CD8-positive, alpha-beta memory T cell (primary cell): ENCODE measurements at regions not wholly inside any gene's neighbourhood (a gene's known extent, or its start where the extent isn't known, plus 50 kb on each side); places are given as distances from the start of the nearest gene placed in this dataset.
"Not testable (repeated sequence)": the region's sequence is repeated elsewhere in the genome, so short reads cannot be mapped to it uniquely, and the experiment has no call there.

Experiments used
- CTCF ChIA-PET: fragments of 350-600 bp; sonication (Branson Sonifier 250); formaldehyde crosslinking; loops from one replicate; lab custom pipeline; 2021; ENCODE audit warnings: antibody characterized with exemption; lab: Charles Lee
- POLR2A ChIA-PET: fragments of 350-600 bp; sonication (Branson Sonifier 250); formaldehyde crosslinking; loops from one replicate; lab custom pipeline; 2021; ENCODE audit warnings: antibody characterized with exemption; lab: Charles Lee
- DNase-seq, 5 donors: peaks; one replicate each; pipeline versions ENCODE4 v3.0.0 to v3.0.0-alpha.2; 2020 to 2022; ENCODE audit warnings: mixed read lengths in 1 of 5
- H3K27ac ChIP-seq: one replicate; pipeline ENCODE4 v1.7.0; 2013; ENCODE audit warnings: low read depth, mild to moderate bottlenecking, low read length, moderate library complexity
- H3K27me3 ChIP-seq: 2 replicates; pipeline ENCODE4 v1.7.0; 2013; ENCODE audit warnings: low read length, mild to moderate bottlenecking; ENCODE audit not compliant: insufficient read depth, poor library complexity, severe bottlenecking
- H3K36me3 ChIP-seq: 2 replicates; pipeline ENCODE4 v1.7.0; 2013; ENCODE audit warnings: mild to moderate bottlenecking, low read length, moderate library complexity; ENCODE audit not compliant: insufficient read depth
- H3K4me1 ChIP-seq: 2 replicates; pipeline ENCODE4 v1.7.0; 2013; ENCODE audit warnings: mild to moderate bottlenecking, low read length, moderate library complexity; ENCODE audit not compliant: insufficient read depth
- H3K4me3 ChIP-seq: 2 replicates; pipeline ENCODE4 v1.7.0; 2013; ENCODE audit warnings: mild to moderate bottlenecking, low read length
- H3K9me3 ChIP-seq: 2 replicates; pipeline ENCODE4 v1.7.0; 2013; ENCODE audit warnings: mild to moderate bottlenecking, low read length
- H3K27ac Mint-ChIP-seq, 8 donors: one replicate each; pipeline ENCODE4 v1.8.0; 2020 to 2021; ENCODE audit warnings: mixed read lengths in 8 of 8, mild to moderate bottlenecking in 6 of 8, inconsistent platforms in 3 of 8, moderate library complexity in 3 of 8
- H3K27me3 Mint-ChIP-seq, 2 donors: one replicate each; pipeline ENCODE4 v1.8.0; 2020 to 2021; ENCODE audit warnings: mixed read lengths in 2 of 2, mild to moderate bottlenecking in 1 of 2, moderate library complexity in 1 of 2
- H3K36me3 Mint-ChIP-seq, 3 donors: one replicate each; pipeline ENCODE4 v1.8.0; 2020 to 2021; ENCODE audit warnings: mixed read lengths in 3 of 3, inconsistent platforms in 1 of 3, mild to moderate bottlenecking in 1 of 3
- H3K4me1 Mint-ChIP-seq, 3 donors: one replicate each; pipeline ENCODE4 v1.8.0; 2020 to 2021; ENCODE audit warnings: mixed read lengths in 3 of 3, inconsistent platforms in 1 of 3, mild to moderate bottlenecking in 1 of 3
- H3K4me3 Mint-ChIP-seq, 7 donors: one replicate each; pipeline ENCODE4 v1.8.0; 2020 to 2021; ENCODE audit warnings: mixed read lengths in 7 of 7, mild to moderate bottlenecking in 6 of 7, moderate library complexity in 4 of 7, inconsistent platforms in 2 of 7
- H3K9me3 Mint-ChIP-seq, 5 donors: one replicate each; pipeline ENCODE4 v1.8.0; 2020 to 2022; ENCODE audit warnings: mixed read lengths in 5 of 5, mild to moderate bottlenecking in 3 of 5, moderate library complexity in 2 of 5, inconsistent platforms in 1 of 5

DNA sequence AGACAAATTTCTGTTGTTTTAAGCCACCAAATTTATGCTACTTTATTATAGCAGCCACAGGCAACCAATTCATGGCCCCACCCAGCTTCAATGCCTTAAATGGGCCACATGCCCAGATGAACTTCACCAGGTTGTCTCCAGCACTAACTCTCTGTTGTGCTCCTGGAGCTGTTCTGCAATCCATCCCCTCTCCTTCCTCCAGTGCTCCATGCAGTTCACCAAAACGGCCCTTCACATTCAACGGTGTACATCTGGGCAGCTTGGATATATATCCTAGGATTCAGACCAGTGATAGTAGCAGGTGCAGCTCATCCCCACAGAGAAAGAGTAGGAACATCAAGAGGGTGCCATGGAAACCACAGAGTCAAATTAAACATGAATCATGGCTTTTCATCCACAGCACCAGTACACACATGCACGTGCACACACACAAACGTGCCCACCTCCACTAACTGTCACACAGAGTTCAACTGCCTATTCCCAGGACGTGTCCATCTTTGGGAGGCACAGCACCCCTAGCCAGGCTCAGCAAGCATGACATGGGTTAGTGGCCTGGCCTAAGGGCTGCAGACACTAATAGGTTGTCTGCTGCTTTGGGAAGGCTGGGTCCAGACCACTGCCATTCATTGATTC is 134.5 kb downstream of the MED10 start:
- ChIA-PET CTCF (no interaction called here), POLR2A (no interaction called here)
- no peaks in the 10 kb centered on the region for H3K27me3 ChIP-seq
- no peaks in the 10 kb centered on the region for H3K36me3 ChIP-seq
- no peaks in the 10 kb centered on the region for H3K9me3 ChIP-seq
- no peak overlapping the region for H3K27ac Mint-ChIP-seq
- H3K9me3 Mint-ChIP-seq: peaks cover 0 to 14% (median 6%) of the 10 kb centered on the region in 5 donors
- DNase-seq: no peak
- H3K4me3 ChIP-seq: no peak overlapping the region
- H3K4me1 Mint-ChIP-seq: no peaks in the 10 kb centered on the region
- no peak overlapping the region for H3K27ac ChIP-seq
- no peaks in the 10 kb centered on the region for H3K36me3 Mint-ChIP-seq
- H3K27me3 Mint-ChIP-seq: no peaks in the 10 kb centered on the region
- no peaks in the 10 kb centered on the region for H3K4me1 ChIP-seq
- no peak overlapping the region for H3K4me3 Mint-ChIP-seq

- DNase-seq, H3K9me3 ChIP-seq, H3K27ac ChIP-seq, H3K4me1 ChIP-seq, H3K4me3 Mint-ChIP-seq, H3K36me3 ChIP-seq, H3K36me3 Mint-ChIP-seq, H3K27ac Mint-ChIP-seq, H3K4me1 Mint-ChIP-seq, H3K27me3 ChIP-seq, CTCF ChIA-PET, POLR2A ChIA-PET, H3K4me3 ChIP-seq, H3K27me3 Mint-ChIP-seq: not testable (repeated sequence)
- H3K9me3 Mint-ChIP-seq: peaks cover 2 to 16% (median 7%) of the 10 kb centered on the region in 5 donors
Observed at GRCh38 chr5:6241056-6241455, 137.3 kb downstream of the MED10 start.

DNA sequence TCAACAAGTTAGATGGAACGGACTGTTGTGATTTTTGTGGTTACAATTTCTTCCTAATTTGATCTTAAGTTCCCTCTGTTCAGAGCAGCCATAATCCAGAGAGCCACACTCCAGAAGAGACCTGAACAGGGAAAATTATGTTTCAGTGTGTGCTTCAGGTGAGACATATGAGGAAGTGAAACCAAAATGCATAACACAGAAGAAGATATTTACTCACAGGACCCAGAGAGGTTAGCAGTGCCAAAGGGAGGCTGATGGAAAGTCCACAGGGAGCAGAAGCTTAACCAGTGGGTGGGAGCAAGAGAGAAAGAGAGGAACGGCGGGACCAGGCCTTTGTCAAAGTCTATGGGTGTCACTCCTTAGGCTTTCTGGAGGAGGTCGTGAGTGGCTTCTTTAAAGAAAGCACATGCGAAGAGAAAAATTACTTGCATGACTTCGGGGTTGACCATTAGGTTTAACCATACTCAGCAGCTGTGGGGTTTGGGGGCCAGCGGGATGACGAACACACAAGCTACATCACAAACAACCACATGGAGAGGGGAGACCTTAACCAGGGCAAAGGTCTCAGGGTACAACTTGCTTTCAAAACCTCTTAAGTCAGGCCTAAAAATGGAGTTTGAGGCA is 141.4 kb downstream of the MED10 start:
- peaks cover 2 to 16% (median 7%) of the 10 kb centered on the region in 5 donors for H3K9me3 Mint-ChIP-seq

GRCh38 chr5:6236170-6236793 is 142.1 kb downstream of the MED10 start:
- no peak for DNase-seq
- Mint-ChIP-seq H3K27ac (no peak overlapping the region), H3K4me1 (no peaks in the 10 kb centered on the region), H3K9me3 (peaks cover 2 to 16% (median 7%) of the 10 kb centered on the region in 5 donors), H3K36me3 (no peaks in the 10 kb centered on the region), H3K27me3 (peaks cover 1 to 6% of the 10 kb centered on the region in 2 donors), H3K4me3 (no peak overlapping the region)
- no peaks in the 10 kb centered on the region for H3K4me1 ChIP-seq
- H3K4me3 ChIP-seq: no peak overlapping the region
- H3K36me3 ChIP-seq: no peaks in the 10 kb centered on the region
- CTCF ChIA-PET: no interaction called here
- H3K27me3 ChIP-seq: no peaks in the 10 kb centered on the region
- H3K27ac ChIP-seq: no peak overlapping the region
- POLR2A ChIA-PET: no interaction called here
- no peaks in the 10 kb centered on the region for H3K9me3 ChIP-seq

More for the DNA sequence above, 141.4 kb downstream of the MED10 start:
- Mint-ChIP-seq H3K36me3 (no peaks in the 10 kb centered on the region), H3K4me1 (no peaks in the 10 kb centered on the region), H3K4me3 (no peak overlapping the region), H3K27ac (no peak overlapping the region), H3K27me3 (peaks cover 1 to 6% of the 10 kb centered on the region in 2 donors)
- no peaks in the 10 kb centered on the region for H3K4me1 ChIP-seq
- no peak for DNase-seq
- CTCF ChIA-PET: no interaction called here
- no peak overlapping the region for H3K27ac ChIP-seq
- H3K27me3 ChIP-seq: no peaks in the 10 kb centered on the region
- POLR2A ChIA-PET: no interaction called here
- no peaks in the 10 kb centered on the region for H3K36me3 ChIP-seq
- H3K9me3 ChIP-seq: no peaks in the 10 kb centered on the region
- no peak overlapping the region for H3K4me3 ChIP-seq

DNA sequence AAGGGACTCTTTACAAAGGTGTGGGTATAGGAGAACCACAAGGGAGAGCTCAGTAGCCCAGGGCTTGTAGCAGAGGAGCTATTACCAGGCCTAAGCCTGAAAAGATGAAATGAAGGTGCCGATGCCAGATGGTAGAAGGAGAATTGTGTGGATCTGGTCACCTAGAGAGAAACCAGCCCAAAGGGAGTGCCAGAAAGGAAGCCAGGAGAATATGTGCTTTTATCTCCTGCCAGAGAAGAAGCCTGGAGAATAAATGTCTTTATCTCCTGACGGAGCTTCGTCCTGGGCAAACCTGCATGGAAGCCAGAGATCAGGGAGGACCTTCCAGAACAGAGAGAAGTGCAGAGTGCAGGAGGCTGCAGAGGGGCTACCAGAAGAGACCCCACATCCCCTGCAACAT is 142.6 kb downstream of the MED10 start:
- Mint-ChIP-seq H3K4me1 (no peaks in the 10 kb centered on the region), H3K9me3 (peaks cover 0 to 16% (median 7%) of the 10 kb centered on the region in 5 donors), H3K27ac (peak overlapping the region in 1 of 8 donors; percentile 26), H3K36me3 (no peaks in the 10 kb centered on the region), H3K4me3 (no peak overlapping the region), H3K27me3 (peaks cover 1 to 6% of the 10 kb centered on the region in 2 donors)
- Histone ChIP-seq H3K27me3 (no peaks in the 10 kb centered on the region), H3K27ac (no peak overlapping the region), H3K36me3 (no peaks in the 10 kb centered on the region), H3K9me3 (no peaks in the 10 kb centered on the region), H3K4me1 (no peaks in the 10 kb centered on the region), H3K4me3 (no peak overlapping the region)
- POLR2A ChIA-PET: no interaction called here
- CTCF ChIA-PET: no interaction called here
- DNase-seq: no peak

- ChIA-PET POLR2A (no interaction called here), CTCF (no interaction called here)
- H3K27me3 Mint-ChIP-seq: peaks cover 0 to 15% of the 10 kb centered on the region in 2 donors
- H3K36me3 ChIP-seq: no peaks in the 10 kb centered on the region
- no peak overlapping the region for H3K27ac Mint-ChIP-seq
- H3K4me1 ChIP-seq: no peaks in the 10 kb centered on the region
- H3K9me3 ChIP-seq: no peaks in the 10 kb centered on the region
- H3K9me3 Mint-ChIP-seq: no peaks in the 10 kb centered on the region
- no peak overlapping the region for H3K4me3 ChIP-seq
- H3K36me3 Mint-ChIP-seq: no peaks in the 10 kb centered on the region
- H3K27me3 ChIP-seq: no peaks in the 10 kb centered on the region
- no peak overlapping the region for H3K27ac ChIP-seq
- H3K4me1 Mint-ChIP-seq: no peaks in the 10 kb centered on the region
- DNase-seq: no peak
- H3K4me3 Mint-ChIP-seq: no peak overlapping the region
Observed at GRCh38 chr5:6228257-6229250, 149.8 kb downstream of the MED10 start.

DNA sequence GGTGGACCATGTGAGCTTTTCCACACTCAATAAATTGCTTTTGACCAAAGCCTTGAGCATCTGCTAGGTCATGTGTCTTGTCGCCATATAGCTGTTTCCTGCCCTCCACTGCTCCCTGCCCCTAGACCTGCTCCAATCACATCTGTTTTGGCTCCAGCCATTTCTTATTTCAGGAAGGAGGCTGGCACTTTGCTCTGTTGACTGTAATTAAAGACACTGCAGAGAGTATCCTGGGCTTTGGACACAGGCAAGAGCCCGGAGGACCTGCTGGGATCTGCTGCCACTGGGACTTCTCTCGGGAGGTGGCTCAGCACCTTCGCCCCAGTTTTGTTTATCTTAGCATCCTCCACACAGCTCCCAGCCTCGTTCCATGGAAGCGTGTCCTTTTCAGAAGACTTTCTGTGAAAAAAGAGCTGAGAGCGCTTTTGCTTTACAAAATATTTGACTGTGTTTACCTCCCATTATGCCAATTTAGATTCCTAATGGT is 153.2 kb downstream of the MED10 start:
- POLR2A ChIA-PET: no interaction called here
- CTCF ChIA-PET: no interaction called here

More for the DNA sequence above, 153.2 kb downstream of the MED10 start:
- Mint-ChIP-seq H3K9me3 (peaks cover 0 to 2% (median 0%) of the 10 kb centered on the region in 5 donors), H3K27ac (no peak overlapping the region), H3K27me3 (peaks cover 0 to 13% of the 10 kb centered on the region in 2 donors), H3K4me1 (no peaks in the 10 kb centered on the region), H3K4me3 (no peak overlapping the region), H3K36me3 (no peaks in the 10 kb centered on the region)
- no peak for DNase-seq
- Histone ChIP-seq H3K9me3 (no peaks in the 10 kb centered on the region), H3K27me3 (no peaks in the 10 kb centered on the region), H3K4me3 (no peak overlapping the region), H3K4me1 (no peaks in the 10 kb centered on the region), H3K27ac (no peak overlapping the region), H3K36me3 (no peaks in the 10 kb centered on the region)
